ENCODE measurements at regions not wholly inside any gene's neighbourhood (a gene's known extent, or its start where the extent isn't known, plus 50 kb on each side); places are given as distances from the start of the nearest gene placed in this dataset.

GRCh38 chr11:26158251-26158650, 173.7 kb upstream of the ANO3 start:
- no peak overlapping the region for H3K4me3 ChIP-seq (ENCODE audit: low read depth, low read length)
- in situ Hi-C loops (cut with HindIII; ENCODE audit: low pct_ligation_motif_present, low sequenced_read_pairs), result no loop called here
- H3K27ac ChIP-seq, result no peak overlapping the region
- no peaks in the 10 kb centered on the region for H3K36me3 ChIP-seq (replicated peaks)
- H3K27me3 ChIP-seq (replicated peaks), result no peaks in the 10 kb centered on the region
- TF ChIP-seq CTCF (IDR thresholded peaks at IDR 0.05; ENCODE audit: low read depth, low read length, missing control alignments), result no peak
- no peak for DNase-seq

GRCh38 chr11:26162291-26162690, 169.6 kb upstream of the ANO3 start:
- in situ Hi-C loops (cut with HindIII; ENCODE audit: low pct_ligation_motif_present, low sequenced_read_pairs), result no loop called here
- no peak overlapping the region for H3K27ac ChIP-seq
- no peaks in the 10 kb centered on the region for H3K27me3 ChIP-seq (replicated peaks)
- TF ChIP-seq CTCF (IDR thresholded peaks at IDR 0.05; ENCODE audit: low read depth, low read length, missing control alignments), result no peak
- no peak for DNase-seq
- no peaks in the 10 kb centered on the region for H3K36me3 ChIP-seq (replicated peaks)
- H3K4me3 ChIP-seq (ENCODE audit: low read depth, low read length), result no peak overlapping the region

- H3K4me3 ChIP-seq (ENCODE audit: low read depth, low read length), result no peak overlapping the region
- no peaks in the 10 kb centered on the region for H3K27me3 ChIP-seq (replicated peaks)
- no peaks in the 10 kb centered on the region for H3K36me3 ChIP-seq (replicated peaks)
- DNase-seq, result no peak
- in situ Hi-C loops (cut with HindIII; ENCODE audit: low pct_ligation_motif_present, low sequenced_read_pairs), result no loop called here
- H3K27ac ChIP-seq, result no peak overlapping the region
- TF ChIP-seq CTCF (IDR thresholded peaks at IDR 0.05; ENCODE audit: low read depth, low read length, missing control alignments), result no peak
These were observed 145.5 kb upstream of the ANO3 start for GRCh38 chr11:26186389-26186788.

GRCh38 chr11:26187639-26188038, 144.3 kb upstream of the ANO3 start:
- no peak for TF ChIP-seq CTCF (IDR thresholded peaks at IDR 0.05; ENCODE audit: low read depth, low read length, missing control alignments)
- no peaks in the 10 kb centered on the region for H3K36me3 ChIP-seq (replicated peaks)
- H3K27ac ChIP-seq, result peak overlapping the region; percentile 49
- no peak overlapping the region for H3K4me3 ChIP-seq (ENCODE audit: low read depth, low read length)
- in situ Hi-C loops (cut with HindIII; ENCODE audit: low pct_ligation_motif_present, low sequenced_read_pairs), result no loop called here
- no peaks in the 10 kb centered on the region for H3K27me3 ChIP-seq (replicated peaks)
- DNase-seq, result peak; percentile 77

GRCh38 chr11:26188554-26188953, 143.4 kb upstream of the ANO3 start:
- TF ChIP-seq CTCF (IDR thresholded peaks at IDR 0.05; ENCODE audit: low read depth, low read length, missing control alignments), result no peak
- no peak for DNase-seq

GRCh38 chr11:26191193-26191592, 140.7 kb upstream of the ANO3 start:
- H3K27me3 ChIP-seq (replicated peaks), result no peaks in the 10 kb centered on the region

More at GRCh38 chr11:26188554-26188953, 143.4 kb upstream of the ANO3 start:
- in situ Hi-C loops (cut with HindIII; ENCODE audit: low pct_ligation_motif_present, low sequenced_read_pairs), result no loop called here
- H3K36me3 ChIP-seq (replicated peaks), result no peaks in the 10 kb centered on the region
- H3K27ac ChIP-seq, result no peak overlapping the region
- no peak overlapping the region for H3K4me3 ChIP-seq (ENCODE audit: low read depth, low read length)
- no peaks in the 10 kb centered on the region for H3K27me3 ChIP-seq (replicated peaks)

More at GRCh38 chr11:26191193-26191592, 140.7 kb upstream of the ANO3 start:
- DNase-seq, result no peak
- Histone ChIP-seq H3K27ac (no peak overlapping the region), H3K4me3 (ENCODE audit: low read depth, low read length) (no peak overlapping the region), H3K36me3 (replicated peaks) (no peaks in the 10 kb centered on the region)
- in situ Hi-C loops (cut with HindIII; ENCODE audit: low pct_ligation_motif_present, low sequenced_read_pairs), result no loop called here
- TF ChIP-seq CTCF (IDR thresholded peaks at IDR 0.05; ENCODE audit: low read depth, low read length, missing control alignments), result no peak

Measured in brain microvascular endothelial cell (primary cell).